ENCODE measurements at regions not wholly inside any gene's neighbourhood (a gene's known extent, or its start where the extent isn't known, plus 50 kb on each side); places are given as distances from the start of the nearest gene placed in this dataset.

DNA sequence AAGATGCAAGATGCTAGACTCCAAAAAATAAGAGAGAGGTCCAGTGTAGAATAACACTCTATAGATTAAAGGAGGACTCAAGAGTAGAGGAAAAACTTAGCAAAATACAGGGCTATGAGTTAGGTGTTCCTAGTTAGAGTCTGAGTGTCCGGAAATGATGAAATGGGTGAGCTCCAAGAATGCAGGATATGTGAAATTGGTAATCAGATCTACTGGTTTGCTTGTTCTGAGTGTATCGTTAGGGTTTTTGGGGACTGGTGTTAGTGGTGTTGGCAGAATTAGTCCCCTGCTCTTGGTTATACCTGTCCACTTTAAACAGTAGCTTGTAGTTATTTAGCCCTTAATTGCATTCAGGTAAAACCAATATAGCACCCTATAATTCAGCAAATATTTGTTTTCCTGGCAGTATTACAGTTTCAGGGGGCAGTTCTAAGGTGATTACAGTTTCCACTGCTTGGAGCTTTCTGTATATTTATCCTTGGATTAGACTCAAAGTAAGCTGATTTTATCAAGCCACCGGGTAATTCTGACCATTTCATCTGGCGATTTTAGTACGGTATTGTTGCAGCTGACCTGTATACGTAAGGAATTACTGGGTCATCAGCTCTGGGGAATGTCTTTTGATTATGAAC is 332.7 kb downstream of the CHRM3 start:
- Mint-ChIP-seq H3K36me3 (no peaks in the 10 kb centered on the region), H3K9me3 (no peaks in the 10 kb centered on the region), H3K27ac (peak overlapping the region in 3 of 6 donors; percentile 10 to 76 (median 29)), H3K4me3 (peak overlapping the region in 7 of 8 donors; percentile 52 to 84 (median 78)), H3K27me3 (no peaks in the 10 kb centered on the region), H3K4me1 (peaks cover 5 to 27% (median 13%) of the 10 kb centered on the region in 3 donors)
- DNase-seq (no peak), ATAC-seq (ENCODE audit: low read depth in 2 of 2) (no peak)

DNA sequence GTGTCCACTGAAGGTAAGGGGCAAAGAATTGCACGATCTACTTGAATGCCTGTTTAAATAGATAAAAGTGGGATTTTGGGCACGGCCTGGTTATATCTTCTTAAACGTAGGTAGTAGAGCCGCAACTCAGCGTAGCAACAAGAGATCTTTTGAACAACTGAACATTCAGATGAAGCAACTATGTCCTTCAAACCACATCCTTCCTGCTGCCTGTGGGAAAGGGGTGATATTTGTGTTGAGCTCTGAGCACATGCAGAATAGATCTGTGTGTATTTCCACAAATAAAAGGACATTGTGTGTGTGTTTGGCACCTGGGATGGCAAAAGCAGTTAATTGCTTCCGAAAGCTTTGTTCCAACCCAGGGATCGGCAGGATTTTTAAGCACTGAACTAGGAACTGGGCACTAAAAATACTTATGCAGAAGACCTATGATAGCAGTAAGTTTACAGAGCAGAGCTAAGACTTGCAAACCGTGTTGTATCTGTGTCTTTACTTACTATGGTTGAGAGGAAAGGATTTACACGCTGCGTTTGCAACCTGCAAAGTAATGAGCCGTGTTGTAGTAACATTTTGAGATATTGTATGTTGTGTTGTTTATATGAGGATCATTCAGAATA is 333.4 kb downstream of the CHRM3 start:
- peak overlapping the region in 7 of 8 donors; percentile 52 to 84 (median 78) for H3K4me3 Mint-ChIP-seq
- H3K27ac Mint-ChIP-seq = peak overlapping the region in 2 of 6 donors; percentile 10 to 76
- peaks cover 5 to 27% (median 13%) of the 10 kb centered on the region in 3 donors for H3K4me1 Mint-ChIP-seq
- H3K9me3 Mint-ChIP-seq = no peaks in the 10 kb centered on the region
- H3K36me3 Mint-ChIP-seq = no peaks in the 10 kb centered on the region
- H3K27me3 Mint-ChIP-seq = no peaks in the 10 kb centered on the region
- ATAC-seq (ENCODE audit: low read depth in 2 of 2) (peak; percentile 30 to 40), DNase-seq (no peak)

DNA sequence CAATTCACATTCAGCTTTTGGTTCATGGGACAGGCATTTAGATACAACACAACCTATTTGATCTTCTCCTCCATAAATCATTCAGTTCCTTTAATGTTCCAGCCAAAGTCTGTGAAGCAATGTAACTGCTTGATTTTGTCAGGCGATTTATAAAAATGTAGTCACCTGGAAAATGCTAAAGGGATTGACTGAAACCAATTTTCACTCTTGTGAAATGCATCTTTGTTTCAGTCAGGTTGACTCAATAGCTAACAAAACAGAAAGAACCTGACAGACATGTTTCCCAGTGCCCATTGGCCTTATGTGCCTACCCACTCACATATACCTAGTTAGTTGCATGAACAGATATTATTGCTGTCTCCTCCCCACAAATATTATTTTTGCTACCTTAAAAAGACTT is 335.7 kb downstream of the CHRM3 start:
- H3K27me3 Mint-ChIP-seq = no peaks in the 10 kb centered on the region
- DNase-seq (no peak), ATAC-seq (ENCODE audit: low read depth in 2 of 2) (no peak)
- H3K27ac Mint-ChIP-seq = no peak overlapping the region
- H3K36me3 Mint-ChIP-seq = no peaks in the 10 kb centered on the region
- peak overlapping the region in 1 of 8 donors; percentile 51 for H3K4me3 Mint-ChIP-seq
- H3K9me3 Mint-ChIP-seq = no peaks in the 10 kb centered on the region
- peaks cover 5 to 27% (median 13%) of the 10 kb centered on the region in 3 donors for H3K4me1 Mint-ChIP-seq

DNA sequence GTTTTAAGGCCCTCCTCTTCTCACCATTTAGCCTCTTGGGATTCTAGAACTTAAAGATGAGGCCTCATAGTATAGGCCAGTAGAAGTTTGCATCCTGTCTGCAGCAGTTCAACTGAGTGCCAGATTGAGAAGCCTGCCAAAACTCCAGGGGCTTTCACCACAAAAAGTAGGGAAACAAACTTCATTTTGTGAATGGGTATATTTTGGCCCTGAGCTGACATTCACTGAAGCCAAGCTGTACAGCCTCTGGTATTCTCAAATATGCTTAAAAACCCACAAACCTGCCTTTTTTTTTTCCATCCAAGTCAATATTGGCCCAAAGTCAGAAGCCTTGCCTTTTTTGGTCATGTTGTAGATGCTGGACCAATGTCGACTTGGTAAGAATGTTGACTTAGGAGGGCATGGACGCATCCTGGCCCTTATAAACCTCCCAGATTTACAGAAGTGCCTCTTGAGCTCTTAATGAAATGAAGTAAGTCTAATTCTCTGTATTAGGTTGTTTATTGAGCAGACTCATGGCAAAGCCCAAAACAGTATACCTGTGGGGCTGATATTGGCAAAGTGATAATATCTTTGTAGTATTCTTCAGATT is 337.5 kb downstream of the CHRM3 start:
- Mint-ChIP-seq H3K27me3 (no peaks in the 10 kb centered on the region), H3K9me3 (no peaks in the 10 kb centered on the region), H3K4me1 (peaks cover 3 to 23% (median 9%) of the 10 kb centered on the region in 3 donors), H3K4me3 (no peak overlapping the region), H3K27ac (no peak overlapping the region), H3K36me3 (no peaks in the 10 kb centered on the region)
- DNase-seq = no peak
- ATAC-seq (ENCODE audit: low read depth in 2 of 2) = no peak

DNA sequence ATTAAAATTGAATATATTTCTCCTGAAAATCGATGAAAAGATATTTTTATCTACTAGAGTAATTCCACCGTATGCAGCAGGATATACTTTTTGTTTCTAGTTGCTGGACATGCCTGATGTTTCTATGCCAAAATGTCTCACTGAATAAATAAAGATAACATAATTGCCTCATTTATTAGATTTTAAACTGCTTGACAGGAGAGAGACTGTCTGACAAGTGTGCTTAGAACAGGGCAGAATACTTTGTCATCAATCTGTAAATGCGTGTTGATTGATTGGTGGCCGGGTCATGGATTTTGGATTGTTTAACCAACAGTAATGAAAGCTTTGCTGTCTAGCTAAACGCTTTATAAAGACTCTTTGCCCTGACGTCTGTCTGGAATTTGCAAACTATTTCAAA is 339.0 kb downstream of the CHRM3 start:
- Mint-ChIP-seq H3K27ac (no peak overlapping the region), H3K9me3 (no peaks in the 10 kb centered on the region), H3K4me3 (no peak overlapping the region), H3K27me3 (no peaks in the 10 kb centered on the region), H3K4me1 (peaks cover 0 to 11% (median 0%) of the 10 kb centered on the region in 3 donors), H3K36me3 (no peaks in the 10 kb centered on the region)
- ATAC-seq (ENCODE audit: low read depth in 2 of 2) = no peak
- no peak for DNase-seq

DNA sequence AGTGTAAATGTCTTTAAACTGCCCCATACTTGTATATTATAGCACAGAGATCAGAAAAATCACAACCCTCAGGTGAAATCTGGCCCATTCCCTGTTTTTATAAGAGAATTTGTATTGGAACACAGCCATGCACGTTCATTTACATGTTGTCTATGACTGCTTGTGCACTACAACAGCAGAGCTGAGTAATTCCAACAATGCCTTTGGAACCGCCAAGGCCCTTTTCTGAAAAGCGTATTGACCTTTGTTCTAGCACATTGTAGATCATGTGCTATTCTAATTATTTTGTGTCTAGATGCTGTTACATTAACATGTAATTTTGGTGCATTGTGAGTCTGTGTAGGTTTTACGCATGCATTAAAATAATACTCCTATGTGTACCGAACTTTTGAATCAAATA is 339.6 kb downstream of the CHRM3 start:
- H3K4me3 Mint-ChIP-seq = no peak overlapping the region
- peaks cover 0 to 11% (median 0%) of the 10 kb centered on the region in 3 donors for H3K4me1 Mint-ChIP-seq
- H3K27me3 Mint-ChIP-seq = no peaks in the 10 kb centered on the region
- no peak overlapping the region for H3K27ac Mint-ChIP-seq
- DNase-seq (no peak), ATAC-seq (ENCODE audit: low read depth in 2 of 2) (no peak)
- H3K9me3 Mint-ChIP-seq = no peaks in the 10 kb centered on the region
- no peaks in the 10 kb centered on the region for H3K36me3 Mint-ChIP-seq

DNA sequence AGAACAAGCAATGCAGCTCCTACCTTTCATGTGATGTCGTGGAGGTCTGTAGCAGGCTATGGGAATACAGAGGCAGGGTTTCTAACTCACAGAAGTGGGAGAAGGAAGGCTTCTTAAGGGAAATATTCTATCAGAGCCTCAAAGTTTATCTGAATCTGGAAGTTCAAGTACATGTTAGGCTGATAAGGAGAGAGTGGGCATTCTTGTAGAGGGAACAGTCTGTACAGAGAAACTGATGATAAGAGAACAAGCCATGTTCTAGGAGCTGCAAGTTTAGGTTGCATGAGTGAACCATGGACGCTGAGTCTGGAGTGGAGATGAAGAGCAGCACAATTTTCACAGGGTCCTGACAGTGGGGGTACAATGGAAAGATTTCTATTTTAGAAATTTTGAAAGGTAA is 344.0 kb downstream of the CHRM3 start:
- H3K4me3 Mint-ChIP-seq = no peak overlapping the region
- H3K27me3 Mint-ChIP-seq = no peaks in the 10 kb centered on the region
- DNase-seq (no peak), ATAC-seq (ENCODE audit: low read depth in 2 of 2) (no peak)
- no peaks in the 10 kb centered on the region for H3K4me1 Mint-ChIP-seq
- H3K27ac Mint-ChIP-seq = no peak overlapping the region
- no peaks in the 10 kb centered on the region for H3K9me3 Mint-ChIP-seq
- H3K36me3 Mint-ChIP-seq = no peaks in the 10 kb centered on the region

DNA sequence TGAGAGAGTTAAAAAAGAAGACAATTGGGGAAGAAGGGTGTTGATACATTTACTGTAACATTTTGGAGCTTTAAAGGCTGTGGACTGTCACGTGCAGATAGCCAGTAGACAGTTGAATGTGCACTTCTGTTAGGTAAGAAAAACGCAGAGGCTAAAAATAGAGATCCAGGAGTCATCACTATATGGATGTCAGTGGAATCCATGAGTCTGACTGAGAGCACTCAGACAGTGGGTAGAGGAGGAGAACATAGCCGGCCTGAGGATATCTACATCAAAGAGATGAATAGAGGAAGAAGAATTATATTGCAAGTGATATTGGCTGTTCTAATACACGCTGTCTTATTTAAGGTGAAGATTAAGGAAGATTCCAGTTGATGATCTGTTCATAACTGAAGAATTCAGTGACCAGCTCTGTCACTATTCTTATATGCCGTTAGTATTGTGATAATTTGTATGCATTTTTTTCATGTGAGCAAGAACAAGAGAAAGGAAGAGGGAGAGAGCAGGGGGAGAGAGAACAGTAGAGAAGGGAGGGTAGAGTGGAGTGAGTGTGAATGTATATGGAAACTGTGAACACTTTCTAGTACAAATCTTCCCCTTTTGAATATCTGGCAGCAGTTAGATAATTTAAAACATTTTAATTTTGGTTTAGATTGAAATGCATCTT is 344.8 kb downstream of the CHRM3 start:
- Mint-ChIP-seq H3K27ac (no peak overlapping the region), H3K36me3 (no peaks in the 10 kb centered on the region), H3K4me3 (no peak overlapping the region), H3K27me3 (no peaks in the 10 kb centered on the region), H3K4me1 (no peaks in the 10 kb centered on the region), H3K9me3 (no peaks in the 10 kb centered on the region)
- DNase-seq = no peak
- no peak for ATAC-seq (ENCODE audit: low read depth in 2 of 2)

DNA sequence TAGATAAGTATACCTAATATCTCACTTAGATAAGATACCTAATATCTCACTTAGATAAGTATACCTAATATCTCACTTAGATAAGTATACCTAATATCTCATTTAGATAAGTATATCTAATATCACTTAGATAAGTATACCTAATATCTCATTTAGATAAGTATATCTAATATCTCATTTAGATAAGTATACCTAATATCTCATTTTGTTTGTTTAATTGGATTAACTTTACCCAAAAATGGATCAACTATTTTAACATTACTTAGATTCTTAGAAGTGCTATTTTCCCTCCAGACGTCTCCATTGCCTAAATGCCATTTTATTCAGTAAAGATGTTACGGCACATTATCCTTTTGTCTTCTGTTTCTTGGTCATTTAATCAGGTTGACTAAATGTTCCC is 346.4 kb downstream of the CHRM3 start:
- Mint-ChIP-seq H3K9me3 (no peaks in the 10 kb centered on the region), H3K4me3 (no peak overlapping the region), H3K4me1 (no peaks in the 10 kb centered on the region), H3K27me3 (no peaks in the 10 kb centered on the region), H3K36me3 (no peaks in the 10 kb centered on the region), H3K27ac (peak overlapping the region in 1 of 6 donors; percentile 17)
- no peak for DNase-seq
- ATAC-seq (ENCODE audit: low read depth in 2 of 2) = no peak

DNA sequence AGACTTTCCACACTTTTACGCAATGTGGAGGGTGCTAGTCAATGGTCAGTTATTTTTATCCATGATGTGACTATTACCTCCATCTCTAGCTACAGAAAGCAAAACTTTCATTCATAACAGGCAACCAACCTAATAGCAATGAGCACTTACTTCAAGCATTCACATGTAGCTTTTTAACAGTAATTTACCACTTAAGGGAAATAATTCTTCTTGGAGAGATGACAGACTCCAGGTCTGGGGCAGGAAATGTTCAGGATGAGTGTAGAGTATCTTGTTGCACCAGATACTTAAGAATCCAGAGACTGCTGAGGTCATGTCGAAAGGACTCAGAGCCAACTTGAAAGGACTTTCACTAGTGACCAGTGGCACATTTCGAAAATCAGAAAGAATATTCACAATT is 347.6 kb downstream of the CHRM3 start:
- no peak overlapping the region for H3K27ac Mint-ChIP-seq

DNA sequence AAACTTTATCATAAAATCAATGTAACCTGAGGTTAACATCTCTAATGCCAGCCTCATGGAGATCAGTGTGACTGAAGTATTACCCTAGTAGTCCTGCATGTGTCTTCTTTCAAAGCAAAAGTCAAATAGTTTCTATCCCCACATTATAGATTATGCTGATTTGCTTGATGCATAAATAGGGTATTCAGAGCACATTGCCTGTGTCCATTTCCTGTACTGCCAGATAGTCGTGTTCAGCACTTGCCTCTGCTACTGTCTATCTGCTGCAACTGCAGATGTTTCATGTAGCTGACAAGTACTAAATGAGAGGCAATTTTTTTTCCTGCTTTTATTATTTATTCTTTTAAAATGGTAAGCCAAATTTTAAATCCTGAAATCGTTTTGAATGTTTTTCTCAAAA is 348.7 kb downstream of the CHRM3 start:
- Mint-ChIP-seq H3K36me3 (no peaks in the 10 kb centered on the region), H3K27me3 (no peaks in the 10 kb centered on the region), H3K4me1 (peaks cover 0 to 3% (median 0%) of the 10 kb centered on the region in 3 donors), H3K4me3 (no peak overlapping the region), H3K27ac (no peak overlapping the region), H3K9me3 (peaks cover 0 to 3% (median 0%) of the 10 kb centered on the region in 7 donors)
- ATAC-seq (ENCODE audit: low read depth in 2 of 2) (no peak), DNase-seq (no peak)

More for the DNA sequence above, 347.6 kb downstream of the CHRM3 start:
- Mint-ChIP-seq H3K27me3 (no peaks in the 10 kb centered on the region), H3K36me3 (no peaks in the 10 kb centered on the region), H3K4me1 (no peaks in the 10 kb centered on the region), H3K4me3 (no peak overlapping the region), H3K9me3 (no peaks in the 10 kb centered on the region)
- DNase-seq = no peak
- ATAC-seq (ENCODE audit: low read depth in 2 of 2) = no peak

DNA sequence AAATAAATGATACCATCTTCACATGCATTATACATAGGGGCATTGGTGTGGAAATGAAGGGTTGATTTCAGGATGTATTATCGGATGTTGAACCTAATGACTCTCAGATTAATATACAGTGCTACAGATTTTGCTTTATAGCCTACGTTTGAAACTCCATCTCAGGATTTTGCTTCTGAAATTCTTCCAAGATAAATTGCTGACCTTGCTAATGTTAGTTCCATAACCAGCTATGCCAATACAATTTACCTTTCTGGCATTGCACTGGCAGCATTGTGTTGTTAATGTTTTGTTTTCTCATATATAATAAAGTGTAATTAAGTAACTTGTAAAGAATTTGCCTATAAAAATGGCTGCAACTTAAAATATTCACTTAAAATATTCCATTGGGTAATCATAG is 350.1 kb downstream of the CHRM3 start:
- Mint-ChIP-seq H3K9me3 (peaks cover 0 to 3% (median 0%) of the 10 kb centered on the region in 7 donors), H3K4me3 (no peak overlapping the region), H3K27ac (no peak overlapping the region), H3K36me3 (no peaks in the 10 kb centered on the region), H3K4me1 (peaks cover 0 to 3% (median 0%) of the 10 kb centered on the region in 3 donors), H3K27me3 (no peaks in the 10 kb centered on the region)
- ATAC-seq (ENCODE audit: low read depth in 2 of 2) = no peak
- DNase-seq = no peak

DNA sequence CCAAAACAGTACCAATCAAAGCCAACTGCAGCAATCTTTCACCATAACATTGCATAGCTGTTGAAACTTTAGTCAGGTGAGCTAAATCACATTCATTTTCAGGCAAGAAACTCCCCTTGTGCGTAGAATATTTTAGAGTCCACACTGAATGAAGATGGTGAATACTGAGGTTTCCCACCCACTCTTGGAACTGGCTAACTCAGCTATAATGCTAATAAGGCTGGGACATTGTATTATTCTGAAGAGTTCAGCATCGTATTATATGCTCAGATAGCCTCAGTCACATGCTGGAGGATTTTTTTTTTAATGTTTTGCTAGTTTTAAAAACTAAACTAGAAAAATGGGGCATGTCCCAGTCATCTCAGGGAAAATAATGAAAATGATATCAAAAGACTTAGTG is 352.3 kb upstream of the FMN2 start:
- H3K9me3 Mint-ChIP-seq = peaks cover 0 to 5% (median 0%) of the 10 kb centered on the region in 7 donors

DNA sequence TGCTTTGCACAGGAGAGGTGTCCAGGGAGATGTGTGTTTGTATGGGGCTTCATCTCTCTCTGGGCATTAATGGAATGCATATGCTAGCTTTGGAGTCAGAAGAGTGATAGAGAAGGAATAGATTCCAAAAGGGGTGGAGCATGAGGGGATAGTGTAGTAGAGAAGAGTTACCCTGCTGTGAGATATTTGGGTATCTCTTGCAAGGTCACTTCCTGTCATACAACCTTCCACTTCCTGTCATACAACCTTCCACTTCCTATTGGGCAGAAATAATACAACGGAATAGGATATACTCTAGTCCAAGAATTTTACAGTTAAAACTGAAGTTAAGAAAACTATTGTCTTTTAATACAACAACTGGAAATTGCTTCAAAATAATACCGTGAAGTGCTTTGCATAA is 351.8 kb upstream of the FMN2 start:
- H3K36me3 Mint-ChIP-seq = no peaks in the 10 kb centered on the region
- ATAC-seq (ENCODE audit: low read depth in 2 of 2) = no peak
- no peak for DNase-seq
- no peak overlapping the region for H3K27ac Mint-ChIP-seq
- no peaks in the 10 kb centered on the region for H3K27me3 Mint-ChIP-seq
- peaks cover 0 to 3% (median 0%) of the 10 kb centered on the region in 3 donors for H3K4me1 Mint-ChIP-seq
- peaks cover 0 to 5% (median 0%) of the 10 kb centered on the region in 7 donors for H3K9me3 Mint-ChIP-seq
- no peak overlapping the region for H3K4me3 Mint-ChIP-seq

More for the DNA sequence above, 352.3 kb upstream of the FMN2 start:
- Mint-ChIP-seq H3K4me1 (peaks cover 0 to 3% (median 0%) of the 10 kb centered on the region in 3 donors), H3K27me3 (no peaks in the 10 kb centered on the region), H3K36me3 (no peaks in the 10 kb centered on the region), H3K27ac (no peak overlapping the region), H3K4me3 (no peak overlapping the region)
- no peak for ATAC-seq (ENCODE audit: low read depth in 2 of 2)
- no peak for DNase-seq

All from naive B cell (primary cell).